ENCODE measurements at regions not wholly inside any gene's neighbourhood (a gene's known extent, or its start where the extent isn't known, plus 50 kb on each side); places are given as distances from the start of the nearest gene placed in this dataset.

GRCh38 chr7:52980129-52980528 lies 55.3 kb upstream of the POM121L12 start:
- DNase-seq, result no peak

- no peak for DNase-seq
Measured at GRCh38 chr7:52973126-52973525, 62.3 kb upstream of the POM121L12 start.

GRCh38 chr7:52962402-52963076 lies 72.9 kb upstream of the POM121L12 start:
- no peak for DNase-seq

- no peak for DNase-seq
Measured at GRCh38 chr7:52961084-52961483, 74.3 kb upstream of the POM121L12 start.

GRCh38 chr7:52959878-52960660 lies 75.4 kb upstream of the POM121L12 start:
- DNase-seq, result no peak

- DNase-seq, result no peak
Measured at GRCh38 chr7:52959336-52959735, 76.1 kb upstream of the POM121L12 start.

- no peak for DNase-seq
Measured at GRCh38 chr7:52958621-52959140, 76.8 kb upstream of the POM121L12 start.

GRCh38 chr7:52956379-52956915 lies 79.0 kb upstream of the POM121L12 start:
- DNase-seq, result no peak

GRCh38 chr7:52955522-52955921 lies 79.9 kb upstream of the POM121L12 start:
- DNase-seq, result no peak

GRCh38 chr7:52944921-52945320 lies 90.5 kb upstream of the POM121L12 start:
- no peak for DNase-seq

- DNase-seq, result no peak
Measured at GRCh38 chr7:52940481-52940880, 95.0 kb upstream of the POM121L12 start.

- no peak for DNase-seq
Measured at GRCh38 chr7:52938455-52939133, 96.8 kb upstream of the POM121L12 start.

- DNase-seq, result no peak
Measured at GRCh38 chr7:52936750-52937149, 98.7 kb upstream of the POM121L12 start.

GRCh38 chr7:52928591-52928990 lies 106.8 kb upstream of the POM121L12 start:
- no peak for DNase-seq

- no peak for DNase-seq
Measured at GRCh38 chr7:52925332-52925731, 110.1 kb upstream of the POM121L12 start.

- DNase-seq, result no peak
Measured at GRCh38 chr7:52920977-52921376, 114.5 kb upstream of the POM121L12 start.

- DNase-seq, result no peak
Measured at GRCh38 chr7:52917982-52918578, 117.4 kb upstream of the POM121L12 start.

- DNase-seq, result no peak
Measured at GRCh38 chr7:52911795-52912194, 123.6 kb upstream of the POM121L12 start.

- no peak for DNase-seq
Measured at GRCh38 chr7:52911326-52911725, 124.1 kb upstream of the POM121L12 start.

- no peak for DNase-seq
Measured at GRCh38 chr7:52909935-52910334, 125.5 kb upstream of the POM121L12 start.

- DNase-seq, result no peak
Measured at GRCh38 chr7:52909131-52909530, 126.3 kb upstream of the POM121L12 start.

- no peak for DNase-seq
Measured at GRCh38 chr7:52897713-52898112, 137.7 kb upstream of the POM121L12 start.

GRCh38 chr7:52897288-52897687 lies 138.1 kb upstream of the POM121L12 start:
- DNase-seq, result no peak

All from fibroblast of skin of scalp (primary cell).